DMS114 treated with DMSO at 0.1 percent for 48 hours (cell line): ENCODE measurements at regions not wholly inside any gene's neighbourhood (a gene's known extent, or its start where the extent isn't known, plus 50 kb on each side); places are given as distances from the start of the nearest gene placed in this dataset.
"Not testable (repeated sequence)": the region's sequence is repeated elsewhere in the genome, so short reads cannot be mapped to it uniquely, and the experiment has no call there.

ENCODE experiments used
- DNase-seq: peaks from one replicate; lab custom pipeline; 2025; ENCODE audit not compliant: unreplicated experiment; lab: John Stamatoyannopoulos, UW

DNA sequence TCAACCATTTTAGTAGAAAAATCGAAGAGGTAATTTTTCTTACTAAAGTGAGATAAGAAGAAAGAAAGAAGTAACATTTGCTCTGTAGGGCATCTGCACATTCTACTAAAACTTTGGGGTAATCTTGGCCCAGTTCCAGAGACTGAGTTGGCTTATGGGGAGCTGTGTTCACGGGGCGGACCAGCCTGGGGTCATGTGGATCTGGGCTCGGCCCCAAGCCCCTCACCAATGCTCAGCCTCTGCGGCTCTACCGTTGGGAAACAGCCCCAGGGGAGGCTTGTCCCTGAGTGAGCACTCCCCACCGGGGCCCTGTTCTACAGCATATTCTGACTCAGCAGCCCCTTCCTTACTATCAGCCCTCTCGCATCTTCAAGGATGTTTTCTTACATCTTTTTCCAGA is 132.3 kb downstream of the RTP5 start:
- DNase-seq, result no peak

DNA sequence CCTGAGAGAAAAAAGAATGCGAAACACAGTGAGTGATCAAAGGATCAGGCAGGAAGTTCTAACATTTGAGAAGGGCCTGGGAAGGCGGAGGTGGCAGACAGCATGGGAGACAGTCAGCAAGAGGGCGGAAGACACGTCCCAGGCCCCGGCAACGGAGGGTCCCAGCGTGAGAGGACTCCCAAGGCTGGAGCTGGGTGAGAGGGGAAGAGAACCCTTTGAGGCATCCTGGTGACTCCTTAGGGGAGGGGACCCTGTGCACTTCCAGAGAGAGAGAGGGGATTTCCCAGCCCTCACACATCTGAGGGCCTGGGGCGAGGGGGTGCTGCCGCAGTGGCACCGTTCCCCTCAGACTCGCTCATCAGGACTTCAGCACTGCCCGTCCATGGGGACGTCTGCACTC is 133.4 kb downstream of the RTP5 start:
- DNase-seq, result no peak

DNA sequence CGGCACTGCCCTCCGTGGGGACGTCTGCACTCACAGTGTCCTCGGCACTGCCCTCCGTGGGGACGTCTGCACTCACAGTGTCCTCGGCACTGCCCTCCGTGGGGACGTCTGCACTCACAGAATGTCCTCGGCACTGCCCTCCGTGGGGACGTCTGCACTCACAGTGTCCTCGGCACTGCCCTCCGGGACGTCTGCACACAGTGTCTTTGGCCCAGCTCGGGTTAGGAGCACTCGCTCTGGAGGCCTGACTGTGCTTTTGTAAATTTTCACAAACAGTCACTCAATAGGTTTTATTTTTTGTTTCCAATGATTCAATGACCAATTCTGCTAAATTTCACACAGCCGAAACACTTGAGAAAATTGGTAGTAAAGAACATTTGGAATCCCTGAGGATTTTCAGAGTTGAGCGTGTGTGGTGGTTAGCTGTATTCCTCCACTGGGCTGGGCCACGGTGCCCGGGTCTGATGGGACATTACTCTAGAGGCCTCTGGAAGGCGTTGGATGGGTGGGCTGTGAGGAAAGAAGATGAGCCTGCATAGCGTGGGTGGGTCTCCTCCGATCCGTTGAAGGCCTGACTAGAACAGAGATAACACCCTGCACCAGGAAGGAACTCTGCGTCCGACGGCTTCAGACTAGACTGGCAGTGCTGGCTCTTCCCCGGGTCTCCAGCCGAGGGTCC is 134.8 kb downstream of the RTP5 start:
- DNase-seq, result no peak

DNA sequence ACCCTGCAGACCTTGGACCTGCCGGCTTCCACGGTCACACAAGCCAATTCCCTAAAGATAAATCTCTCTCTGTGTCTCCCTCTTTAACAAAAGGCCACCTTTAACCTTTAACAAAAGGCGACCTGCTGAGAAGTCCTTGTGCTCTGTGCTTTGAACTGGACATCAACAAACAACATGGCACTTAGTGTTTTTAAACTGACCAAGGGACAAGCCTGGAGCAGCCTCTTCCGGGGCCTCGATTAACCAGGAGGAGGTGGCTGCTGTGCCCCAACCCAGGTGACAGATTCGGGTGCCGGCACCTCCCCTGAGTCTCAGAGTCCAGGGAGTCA is 135.3 kb downstream of the RTP5 start:
- no peak for DNase-seq

DNA sequence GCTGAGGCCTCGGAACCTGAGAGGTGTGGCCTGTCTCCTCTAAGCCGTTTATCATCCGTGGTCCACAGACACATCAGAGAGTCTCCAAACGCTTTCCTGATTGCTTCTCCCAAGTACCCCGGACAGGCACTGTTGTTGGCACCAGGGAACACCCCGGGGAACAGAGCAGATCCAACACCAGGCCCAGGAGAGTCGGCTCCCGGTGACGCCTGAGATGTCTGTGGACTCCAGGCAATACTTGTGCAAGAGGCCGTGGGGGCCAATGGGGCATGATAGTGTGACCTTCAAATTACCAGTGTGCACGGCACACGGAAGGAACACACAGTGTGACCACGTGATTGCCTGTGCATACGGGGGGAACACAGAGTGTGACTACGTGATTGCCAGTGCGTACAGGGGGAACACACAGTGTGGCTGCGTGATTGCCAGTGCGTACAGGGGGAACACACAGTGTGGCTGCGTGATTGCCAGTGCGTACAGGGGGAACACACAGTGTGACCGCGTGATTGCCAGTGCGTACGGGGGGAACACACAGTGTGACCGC is 136.6 kb downstream of the RTP5 start:
- not testable (repeated sequence) for DNase-seq

DNA sequence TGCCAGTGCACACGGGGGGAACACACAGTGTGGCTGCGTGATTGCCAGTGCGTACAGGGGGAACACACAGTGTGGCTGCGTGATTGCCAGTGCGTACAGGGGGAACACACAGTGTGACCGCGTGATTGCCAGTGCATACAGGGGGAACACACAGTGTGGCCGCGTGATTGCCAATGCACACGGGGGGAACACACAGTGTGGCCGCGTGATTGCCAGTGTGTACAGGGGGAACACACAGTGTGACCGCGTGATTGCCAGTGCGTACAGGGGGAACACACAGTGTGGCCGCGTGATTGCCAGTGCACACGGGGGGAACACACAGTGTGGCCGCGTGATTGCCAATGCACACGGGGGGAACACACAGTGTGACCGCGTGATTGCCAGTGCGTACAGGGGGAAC is 139.4 kb downstream of the RTP5 start:
- DNase-seq, result not testable (repeated sequence)

DNA sequence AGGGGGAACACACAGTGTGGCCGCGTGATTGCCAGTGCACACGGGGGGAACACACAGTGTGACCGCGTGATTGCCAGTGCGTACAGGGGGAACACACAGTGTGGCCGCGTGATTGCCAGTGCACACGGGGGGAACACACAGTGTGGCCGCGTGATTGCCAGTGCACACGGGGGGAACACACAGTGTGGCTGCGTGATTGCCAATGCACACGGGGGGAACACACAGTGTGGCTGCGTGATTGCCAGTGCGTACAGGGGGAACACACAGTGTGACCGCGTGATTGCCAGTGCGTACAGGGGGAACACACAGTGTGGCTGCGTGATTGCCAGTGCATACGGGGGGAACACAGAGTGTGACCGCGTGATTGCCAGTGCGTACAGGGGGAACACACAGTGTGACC is 140.3 kb downstream of the RTP5 start:
- not testable (repeated sequence) for DNase-seq

DNA sequence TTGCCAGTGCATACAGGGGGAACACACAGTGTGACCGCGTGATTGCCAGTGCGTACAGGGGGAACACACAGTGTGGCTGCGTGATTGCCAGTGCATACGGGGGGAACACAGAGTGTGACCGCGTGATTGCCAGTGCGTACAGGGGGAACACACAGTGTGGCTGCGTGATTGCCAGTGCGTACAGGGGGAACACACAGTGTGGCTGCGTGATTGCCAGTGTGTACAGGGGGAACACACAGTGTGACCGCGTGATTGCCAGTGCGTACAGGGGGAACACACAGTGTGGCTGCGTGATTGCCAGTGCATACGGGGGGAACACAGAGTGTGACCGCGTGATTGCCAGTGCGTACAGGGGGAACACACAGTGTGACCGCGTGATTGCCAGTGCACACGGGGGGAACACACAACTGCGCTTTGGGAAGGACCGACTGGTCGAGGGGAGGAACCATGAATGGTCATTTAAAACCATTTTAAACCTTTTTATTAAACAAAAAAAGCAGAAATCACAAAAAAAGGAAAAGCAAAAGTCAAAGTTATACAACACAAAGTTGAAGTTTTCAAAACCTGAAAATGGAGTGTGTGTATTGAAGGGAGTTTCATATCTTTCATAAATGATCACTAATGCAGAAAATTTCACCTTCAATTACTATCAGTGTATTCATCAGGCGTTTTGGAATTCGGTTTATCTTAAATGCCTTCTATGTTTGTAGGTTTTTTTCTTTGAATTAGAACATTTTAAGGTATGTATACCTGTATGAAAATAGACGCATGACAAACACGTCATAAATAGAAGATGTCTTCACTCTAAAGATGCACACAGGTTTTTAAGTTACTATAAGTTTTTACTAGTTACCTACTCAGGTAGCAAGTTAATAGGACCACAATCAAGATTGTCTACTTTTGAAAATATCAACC is 141.0 kb downstream of the RTP5 start:
- DNase-seq, result not testable (repeated sequence)

DNA sequence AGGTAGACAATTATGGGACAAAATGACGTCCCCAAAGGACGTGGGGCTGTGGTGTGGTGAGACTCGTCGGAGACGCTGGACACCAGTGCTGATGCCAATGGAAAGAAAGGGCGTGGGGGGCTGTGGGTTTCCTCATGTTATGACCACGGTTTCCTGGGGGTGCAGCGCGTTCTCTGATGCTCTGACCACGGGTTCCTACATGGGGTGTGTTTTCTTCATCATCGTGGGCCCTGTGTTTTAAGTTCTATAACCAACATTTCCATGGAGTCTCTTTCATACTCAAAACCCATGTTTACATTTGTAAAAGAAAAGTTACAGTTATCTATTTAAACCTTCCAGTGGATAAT is 141.6 kb downstream of the RTP5 start:
- DNase-seq, result no peak

DNA sequence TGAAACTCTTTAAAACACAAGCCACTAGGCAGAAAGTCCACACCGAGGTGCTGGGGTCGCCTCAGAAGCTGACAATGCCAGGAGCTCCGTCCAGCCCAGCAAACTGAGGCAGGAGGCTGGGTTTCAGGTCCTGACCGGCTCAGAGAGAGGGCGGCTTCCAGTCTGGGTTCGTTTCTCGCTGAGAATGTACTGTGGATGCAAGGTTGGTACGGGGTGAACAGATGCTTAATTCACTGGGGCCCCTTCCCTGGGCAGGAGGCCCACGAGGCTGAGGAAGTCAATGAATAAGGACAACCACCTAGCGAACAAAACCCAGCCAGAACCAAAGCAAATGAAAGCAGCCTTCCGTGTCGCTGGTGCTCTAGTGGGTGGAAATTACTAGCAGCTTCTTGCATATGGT is 142.0 kb downstream of the RTP5 start:
- no peak for DNase-seq

DNA sequence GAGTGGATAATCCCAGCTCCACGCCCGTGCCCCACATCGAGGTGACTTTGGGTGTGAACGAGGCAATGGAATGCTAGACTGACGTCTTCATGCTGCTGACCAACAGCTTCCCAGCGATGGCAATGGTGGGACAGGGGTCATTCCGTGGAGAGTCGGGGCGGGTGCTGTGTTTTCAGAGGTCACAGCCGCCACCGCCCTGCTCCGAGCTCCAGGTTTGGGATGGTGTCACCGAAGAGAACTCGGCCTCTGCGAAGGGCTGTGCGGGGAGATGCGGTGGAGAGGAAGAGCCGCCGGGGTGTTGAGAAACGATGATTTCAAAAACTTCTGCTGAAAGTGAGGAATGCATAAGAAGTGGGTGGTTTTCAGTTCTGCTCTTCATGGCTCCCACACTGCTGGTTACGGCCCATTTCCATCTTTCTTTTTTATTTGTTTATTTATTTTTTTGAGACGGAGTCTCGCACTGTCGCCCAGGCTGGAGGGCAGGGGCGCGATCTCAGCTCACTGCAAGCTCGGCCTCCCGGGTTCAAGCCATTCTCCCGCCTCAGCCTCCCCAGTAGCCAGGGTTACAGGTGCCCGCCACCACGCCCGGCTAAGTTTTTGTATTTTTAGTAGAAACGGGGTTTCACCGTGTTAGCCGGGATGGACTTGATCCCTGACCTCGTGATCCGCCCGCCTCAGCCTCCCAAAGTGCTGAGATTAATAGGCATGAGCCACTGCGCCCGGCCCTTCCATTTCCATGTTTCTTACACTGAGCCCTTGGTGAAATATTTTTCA is 142.6 kb downstream of the RTP5 start:
- no peak for DNase-seq

DNA sequence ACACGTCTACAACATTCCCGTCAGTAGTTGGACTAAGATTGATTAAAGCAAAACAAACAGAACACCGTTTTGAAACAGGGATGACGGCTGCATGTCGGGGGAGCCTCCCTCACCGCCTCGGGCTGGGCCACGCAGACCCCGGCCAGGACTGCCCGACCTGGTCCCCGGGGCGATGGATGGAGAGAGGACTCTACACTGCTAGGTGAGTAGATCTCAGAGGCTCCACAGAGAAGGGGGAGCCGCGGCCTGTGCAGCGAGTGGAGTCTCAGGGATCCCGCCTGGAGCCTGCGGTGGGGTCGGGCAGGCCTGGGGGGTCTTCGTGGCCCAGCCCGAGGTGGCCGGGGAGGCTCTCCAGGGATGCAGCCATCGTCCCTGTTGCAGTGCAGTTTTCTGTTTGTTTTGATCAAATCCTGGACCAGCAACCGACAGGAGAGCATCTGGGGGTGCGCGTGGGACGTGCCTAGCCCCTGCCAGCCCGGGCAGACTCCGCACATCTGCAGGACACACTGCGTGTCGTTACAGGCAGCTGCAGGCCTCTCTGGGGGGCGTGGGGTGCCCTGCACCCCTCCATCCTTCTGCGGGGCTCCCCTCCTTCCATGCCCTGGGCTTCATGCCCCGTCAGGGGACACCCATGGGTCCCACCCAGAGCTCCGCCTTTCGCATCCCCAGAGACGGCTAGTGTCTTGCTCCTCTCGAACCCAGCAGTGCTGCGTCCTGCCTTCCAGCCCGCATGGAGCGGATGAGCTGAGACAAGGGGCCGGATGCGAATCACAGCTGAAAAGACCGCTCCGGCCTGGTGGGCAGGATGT is 143.6 kb downstream of the RTP5 start:
- no peak for DNase-seq

DNA sequence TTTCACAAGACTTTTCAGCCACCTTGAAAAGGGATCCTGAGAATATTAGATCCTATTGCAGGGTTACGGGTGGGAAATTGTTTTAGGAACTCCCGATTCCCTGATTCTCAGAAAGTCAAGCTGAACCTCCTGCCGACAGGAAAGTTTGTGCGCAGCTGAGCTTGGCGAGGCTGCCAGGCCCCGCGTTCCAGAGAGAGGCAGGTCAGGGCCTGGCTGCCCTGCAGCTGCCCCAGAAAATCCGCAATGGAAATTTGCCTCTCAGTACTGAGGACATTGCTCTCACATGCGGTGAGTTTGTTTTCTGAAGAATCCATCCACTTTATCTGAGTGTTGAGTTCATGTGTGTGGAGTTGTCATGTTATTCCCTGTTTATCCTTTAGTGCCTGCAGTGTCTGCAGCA is 144.2 kb downstream of the RTP5 start:
- DNase-seq, result no peak

DNA sequence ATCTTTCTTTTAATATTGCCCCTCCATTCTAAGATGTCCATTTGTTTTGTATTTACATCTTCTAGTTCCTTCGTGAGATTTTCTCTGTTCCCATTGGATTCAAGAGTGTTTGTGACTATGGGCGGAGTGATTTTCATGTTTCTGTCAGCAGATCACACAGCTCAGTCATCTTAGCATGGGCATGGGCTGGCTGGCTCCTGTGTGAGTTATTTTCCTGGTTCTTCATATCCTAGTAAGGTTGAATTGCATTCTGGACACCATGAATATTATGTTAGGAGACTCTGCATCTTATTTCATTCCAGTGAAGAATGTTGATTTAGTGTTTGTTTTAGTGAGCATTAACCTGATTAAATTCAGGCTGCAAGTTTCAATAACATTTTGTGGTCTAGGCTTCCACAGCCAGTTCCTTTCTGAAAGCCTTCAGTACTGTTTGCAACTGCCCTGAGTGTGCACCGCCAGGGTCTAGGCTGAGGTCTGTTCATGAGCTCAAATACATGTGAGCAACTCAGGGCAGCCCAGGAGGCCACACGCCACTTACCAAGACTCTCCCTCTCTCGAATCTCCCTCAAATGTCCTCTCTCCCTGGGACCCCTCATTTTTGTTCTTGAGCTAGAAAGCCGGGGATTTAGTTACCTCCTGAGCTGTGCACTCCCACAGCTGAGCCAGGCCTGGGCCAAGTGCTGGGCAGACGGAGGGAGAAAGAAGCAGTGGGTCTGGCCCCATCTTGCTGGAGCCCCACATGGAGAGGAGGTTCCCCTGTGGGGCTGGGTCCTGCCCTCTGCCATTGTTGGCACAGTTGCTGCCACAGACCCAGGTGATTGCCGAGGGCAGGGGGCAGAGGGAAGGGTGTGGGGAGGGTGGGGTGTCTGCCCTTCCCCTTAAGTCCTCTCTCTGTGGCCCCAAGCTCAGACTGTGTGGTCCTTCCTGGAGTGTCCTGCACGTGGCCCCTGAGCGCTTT is 145.9 kb downstream of the RTP5 start:
- DNase-seq, result no peak

DNA sequence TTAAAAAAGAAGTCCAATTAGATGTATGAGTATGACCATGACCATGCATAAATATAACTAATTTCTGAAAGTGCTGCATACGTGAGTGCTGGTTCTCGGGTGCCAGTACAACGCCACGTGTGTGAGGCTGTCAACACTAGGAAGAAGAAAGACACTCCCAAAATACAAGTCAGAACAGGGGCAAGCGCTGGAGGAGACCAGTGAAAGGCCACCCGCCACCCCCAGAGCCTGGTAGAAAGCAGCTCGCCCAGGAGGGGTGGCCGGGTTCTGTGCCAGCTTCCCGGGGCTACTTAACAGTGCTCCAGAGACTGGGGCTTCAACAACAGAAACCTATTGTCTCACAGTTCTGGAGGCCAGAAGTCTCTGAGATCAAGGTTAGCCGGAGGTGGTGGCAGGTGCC is 147.6 kb downstream of the RTP5 start:
- no peak for DNase-seq

DNA sequence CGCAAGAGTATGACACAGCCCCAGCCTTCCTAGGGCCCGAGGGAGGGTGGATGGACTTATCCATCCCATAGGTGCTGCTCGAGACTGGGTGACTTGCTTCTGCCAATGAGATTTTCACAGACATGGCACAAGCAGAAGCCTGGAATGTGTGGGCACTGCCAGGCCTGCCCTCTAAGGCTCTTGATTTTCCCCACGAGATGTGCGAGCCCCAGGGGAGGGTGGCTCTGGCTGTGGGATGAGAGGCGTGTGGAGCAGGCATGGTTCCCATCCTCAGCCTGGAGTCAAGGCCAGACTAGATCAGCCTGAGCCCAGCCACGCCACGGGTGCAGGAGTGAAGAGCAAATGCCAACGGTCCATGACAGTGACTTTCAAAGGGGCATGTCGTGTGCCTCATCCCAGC is 148.9 kb downstream of the RTP5 start:
- DNase-seq, result not testable (repeated sequence)

DNA sequence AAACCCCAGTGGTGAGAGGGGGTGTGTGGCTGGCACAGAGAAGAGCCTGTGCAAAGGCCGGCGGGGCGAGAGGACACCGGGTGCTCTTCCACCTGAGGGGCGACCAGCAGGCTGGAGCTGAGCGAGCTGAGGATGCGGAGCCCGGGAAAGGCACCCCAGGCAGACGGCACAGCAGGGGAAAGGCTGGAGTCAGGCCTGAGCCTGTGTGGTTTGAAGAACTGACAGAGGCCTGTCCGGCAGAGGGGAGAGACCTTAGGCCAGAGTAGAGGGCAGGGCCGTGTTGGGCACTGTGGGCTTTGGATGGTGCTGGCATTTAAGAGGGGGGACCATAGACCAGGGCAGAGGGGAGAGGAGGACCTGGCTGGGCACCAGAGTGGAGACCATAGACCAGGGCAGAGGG is 149.8 kb downstream of the RTP5 start:
- DNase-seq, result no peak

DNA sequence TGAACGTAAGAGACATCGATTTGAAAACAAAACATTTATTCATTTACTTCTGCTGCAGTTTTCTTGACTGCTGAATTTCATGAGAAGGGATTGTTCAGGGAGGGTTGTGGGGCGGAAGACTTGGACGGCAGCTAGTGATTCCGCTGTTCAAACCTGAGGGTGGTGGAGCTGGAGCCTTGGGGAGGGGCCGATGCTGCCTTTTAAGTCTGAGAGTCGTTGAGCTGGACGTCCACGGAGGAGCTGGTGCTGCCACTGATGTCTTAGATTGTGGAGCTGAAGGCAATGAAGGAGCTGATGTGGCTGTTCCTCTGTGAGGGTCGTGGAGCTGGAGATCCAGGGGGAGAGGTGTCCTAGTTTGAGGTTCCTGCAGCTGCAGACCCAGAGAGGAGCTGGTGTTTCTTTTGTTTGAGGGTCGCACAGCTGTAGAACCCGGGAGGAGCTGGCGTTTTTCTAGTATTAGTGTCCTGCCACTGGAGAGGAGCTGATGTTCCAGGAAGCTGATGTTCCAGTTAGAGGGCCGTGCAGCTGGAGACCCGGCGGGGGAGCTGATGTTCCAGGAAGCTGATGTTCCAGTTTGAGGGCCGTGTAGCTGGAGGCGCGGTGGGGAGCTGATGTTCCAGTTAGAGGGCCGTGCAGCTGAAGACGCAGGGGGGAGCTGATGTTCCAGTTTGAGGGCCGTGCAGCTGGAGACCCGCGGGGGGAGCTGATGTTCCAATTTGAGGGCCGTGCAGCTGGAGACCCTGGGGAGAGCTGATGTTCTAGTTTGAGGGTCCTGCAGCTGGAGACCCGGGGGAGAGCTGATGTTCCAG is 150.9 kb downstream of the RTP5 start:
- DNase-seq, result peak; percentile 9
